IMR-90 (cell line): ENCODE measurements at regions not wholly inside any gene's neighbourhood (a gene's known extent, or its start where the extent isn't known, plus 50 kb on each side); places are given as distances from the start of the nearest gene placed in this dataset.

Experiments used
- CHD1 ChIP-seq: IDR thresholded peaks from 2 replicates; pipeline ENCODE4 v1.6.1; 2012; ENCODE audit warnings: low read depth, low read length, improper control_type of control experiment
- MAZ ChIP-seq: IDR thresholded peaks from 2 replicates; pipeline ENCODE4 v1.6.1; 2012; ENCODE audit warnings: low read depth, mild to moderate bottlenecking, low read length, improper control_type of control experiment, moderate library complexity, borderline replicate concordance
- POLR2A ChIP-seq: IDR thresholded peaks from 2 replicates; pipeline ENCODE4 v1.6.1; 2012; ENCODE audit warnings: mild to moderate bottlenecking, low read depth, low read length
- RFX5 ChIP-seq: IDR thresholded peaks from 2 replicates; pipeline ENCODE4 v1.8.0; 2012; ENCODE audit warnings: low read depth, mild to moderate bottlenecking, low read length, moderate library complexity
- TF ChIP-seq, protein P1 (sequence below): conservative IDR thresholded peaks from 2 replicates; pipeline ENCODE4 v1.5.1; 2012; ENCODE audit warnings: mild to moderate bottlenecking, low read depth, low read length, improper control_type of control experiment

GRCh38 chr1:60802884-60803283 is 279.5 kb upstream of the NFIA start:
- no peak for TF ChIP-seq CHD1
- TF ChIP-seq, protein P1, sequence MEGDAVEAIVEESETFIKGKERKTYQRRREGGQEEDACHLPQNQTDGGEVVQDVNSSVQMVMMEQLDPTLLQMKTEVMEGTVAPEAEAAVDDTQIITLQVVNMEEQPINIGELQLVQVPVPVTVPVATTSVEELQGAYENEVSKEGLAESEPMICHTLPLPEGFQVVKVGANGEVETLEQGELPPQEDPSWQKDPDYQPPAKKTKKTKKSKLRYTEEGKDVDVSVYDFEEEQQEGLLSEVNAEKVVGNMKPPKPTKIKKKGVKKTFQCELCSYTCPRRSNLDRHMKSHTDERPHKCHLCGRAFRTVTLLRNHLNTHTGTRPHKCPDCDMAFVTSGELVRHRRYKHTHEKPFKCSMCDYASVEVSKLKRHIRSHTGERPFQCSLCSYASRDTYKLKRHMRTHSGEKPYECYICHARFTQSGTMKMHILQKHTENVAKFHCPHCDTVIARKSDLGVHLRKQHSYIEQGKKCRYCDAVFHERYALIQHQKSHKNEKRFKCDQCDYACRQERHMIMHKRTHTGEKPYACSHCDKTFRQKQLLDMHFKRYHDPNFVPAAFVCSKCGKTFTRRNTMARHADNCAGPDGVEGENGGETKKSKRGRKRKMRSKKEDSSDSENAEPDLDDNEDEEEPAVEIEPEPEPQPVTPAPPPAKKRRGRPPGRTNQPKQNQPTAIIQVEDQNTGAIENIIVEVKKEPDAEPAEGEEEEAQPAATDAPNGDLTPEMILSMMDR = no peak
- TF ChIP-seq MAZ = no peak
- TF ChIP-seq POLR2A = no peak
- no peak for TF ChIP-seq RFX5
